ENCODE measurements at regions not wholly inside any gene's neighbourhood (a gene's known extent, or its start where the extent isn't known, plus 50 kb on each side); places are given as distances from the start of the nearest gene placed in this dataset.

DNA sequence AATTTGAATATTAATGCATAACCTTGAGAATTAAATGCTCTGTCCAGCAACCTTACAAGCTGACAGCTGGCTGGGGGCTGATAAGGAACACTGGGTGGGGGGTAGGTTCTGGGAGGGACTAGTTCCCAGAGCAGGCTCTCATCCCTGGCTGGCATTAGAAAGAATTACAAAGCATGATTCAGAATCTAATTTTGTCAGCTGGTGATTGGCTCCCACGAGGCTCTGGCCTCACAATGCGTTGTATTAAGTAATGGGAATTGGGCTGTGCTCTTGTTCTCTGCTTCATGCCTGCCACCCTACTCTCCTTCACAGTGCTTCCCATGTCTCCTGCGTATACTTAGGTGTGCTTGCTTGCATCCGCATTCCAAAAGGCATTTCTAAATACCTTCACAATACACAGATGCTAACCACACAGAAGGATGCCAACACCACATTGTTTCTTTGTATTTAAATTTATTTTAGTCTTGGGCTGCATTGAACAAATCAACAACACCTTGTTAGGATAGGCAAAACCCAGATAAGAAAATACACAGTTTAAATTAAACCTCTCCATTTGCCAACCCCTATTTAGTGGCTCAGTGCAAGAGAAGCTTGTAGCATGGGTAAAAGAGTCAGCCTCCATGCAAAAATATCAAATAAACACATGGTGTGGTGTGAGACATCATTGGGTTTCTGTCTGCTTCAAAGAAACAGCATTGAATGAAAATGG, 434.5 kb upstream of the JAG1 start:
- TF ChIP-seq, protein P1, sequence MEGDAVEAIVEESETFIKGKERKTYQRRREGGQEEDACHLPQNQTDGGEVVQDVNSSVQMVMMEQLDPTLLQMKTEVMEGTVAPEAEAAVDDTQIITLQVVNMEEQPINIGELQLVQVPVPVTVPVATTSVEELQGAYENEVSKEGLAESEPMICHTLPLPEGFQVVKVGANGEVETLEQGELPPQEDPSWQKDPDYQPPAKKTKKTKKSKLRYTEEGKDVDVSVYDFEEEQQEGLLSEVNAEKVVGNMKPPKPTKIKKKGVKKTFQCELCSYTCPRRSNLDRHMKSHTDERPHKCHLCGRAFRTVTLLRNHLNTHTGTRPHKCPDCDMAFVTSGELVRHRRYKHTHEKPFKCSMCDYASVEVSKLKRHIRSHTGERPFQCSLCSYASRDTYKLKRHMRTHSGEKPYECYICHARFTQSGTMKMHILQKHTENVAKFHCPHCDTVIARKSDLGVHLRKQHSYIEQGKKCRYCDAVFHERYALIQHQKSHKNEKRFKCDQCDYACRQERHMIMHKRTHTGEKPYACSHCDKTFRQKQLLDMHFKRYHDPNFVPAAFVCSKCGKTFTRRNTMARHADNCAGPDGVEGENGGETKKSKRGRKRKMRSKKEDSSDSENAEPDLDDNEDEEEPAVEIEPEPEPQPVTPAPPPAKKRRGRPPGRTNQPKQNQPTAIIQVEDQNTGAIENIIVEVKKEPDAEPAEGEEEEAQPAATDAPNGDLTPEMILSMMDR (IDR thresholded peaks at IDR 0.05; ENCODE audit: insufficient read depth, low read depth, low read length) = no peak
- TF ChIP-seq EZH2 (IDR thresholded peaks at IDR 0.05; ENCODE audit: insufficient read depth, low read length) = no peak
